ENCODE measurements at regions not wholly inside any gene's neighbourhood (a gene's known extent, or its start where the extent isn't known, plus 50 kb on each side); places are given as distances from the start of the nearest gene placed in this dataset.

DNA sequence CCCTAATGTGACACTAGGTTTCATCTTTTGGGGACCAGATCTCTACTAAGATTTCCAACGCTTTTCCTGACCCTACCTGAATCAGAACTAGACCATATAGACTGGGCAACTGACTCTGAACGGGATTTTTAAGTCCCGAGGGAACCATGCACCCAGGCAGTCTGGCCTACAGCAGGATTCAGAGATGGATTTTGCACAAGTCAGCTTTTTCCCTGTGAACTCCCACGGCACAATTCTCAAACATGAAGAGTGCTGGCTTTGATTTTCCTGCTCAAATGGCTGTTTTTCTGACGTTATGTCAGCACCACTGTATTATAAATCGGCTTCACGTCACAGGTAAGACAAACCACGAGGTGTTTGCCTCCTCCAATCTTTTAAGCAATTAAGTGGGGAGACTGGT lies 409.1 kb downstream of the TCERG1L start:
- DNase-seq (ENCODE audit: low read depth), result no peak

DNA sequence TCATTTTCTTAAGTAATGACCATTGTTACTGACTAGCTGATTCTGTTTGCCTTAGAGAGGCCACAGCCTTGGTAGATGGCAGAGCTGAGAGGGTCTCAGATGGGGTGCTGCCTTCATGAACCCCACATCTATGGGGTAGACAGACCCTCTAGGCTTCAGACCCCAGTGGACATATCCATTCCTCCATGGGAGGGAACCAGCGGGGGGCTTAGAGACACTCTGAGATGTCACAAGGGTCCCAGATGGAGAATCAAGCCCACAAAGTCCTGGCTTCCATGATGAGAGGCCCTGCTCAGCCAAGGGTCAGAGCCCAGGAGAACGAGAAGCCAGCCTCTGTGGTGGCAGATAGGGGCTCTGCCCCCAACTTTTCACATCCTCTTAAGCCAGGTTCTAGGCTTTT lies 408.6 kb downstream of the TCERG1L start:
- no peak for DNase-seq (ENCODE audit: low read depth)

DNA sequence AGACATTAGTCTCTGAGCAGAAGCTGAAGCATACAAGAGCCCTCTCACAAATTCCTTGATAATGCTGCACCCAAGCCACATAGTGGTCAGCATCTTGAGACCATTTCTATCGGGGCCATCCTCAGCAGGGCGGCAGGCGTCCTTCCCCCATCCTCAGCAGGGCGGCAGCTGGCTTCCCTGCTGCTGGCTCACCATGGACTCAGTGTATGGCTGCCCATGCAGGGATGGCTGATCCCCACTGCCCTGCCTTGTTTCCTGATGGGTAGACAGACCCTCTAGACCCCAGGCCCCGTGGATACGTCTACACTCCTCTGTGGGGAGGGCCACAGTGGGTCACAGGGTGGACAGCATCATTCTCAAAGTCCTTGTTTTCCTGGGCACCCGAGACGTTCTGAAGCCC lies 406.8 kb downstream of the TCERG1L start:
- DNase-seq (ENCODE audit: low read depth), result no peak

DNA sequence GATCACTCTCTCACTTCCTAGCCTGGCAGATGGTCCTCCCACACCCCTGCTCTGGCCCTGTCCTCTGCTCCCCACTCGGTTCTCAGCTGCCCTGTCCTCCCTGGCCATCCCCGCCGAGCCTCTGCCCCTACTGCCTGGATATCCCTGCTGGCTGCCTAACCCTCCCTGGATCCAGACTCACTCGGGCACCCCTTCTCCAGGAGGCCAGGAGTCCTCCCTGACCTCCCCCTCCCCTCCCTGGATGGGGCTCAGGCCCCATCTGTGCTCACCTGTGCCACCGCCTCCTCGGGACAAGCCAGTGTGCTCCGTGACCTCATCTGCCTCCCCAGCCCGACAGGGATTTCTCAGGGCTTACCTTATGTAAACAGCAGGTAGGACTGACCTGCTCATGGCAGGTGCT lies 406.1 kb downstream of the TCERG1L start:
- DNase-seq (ENCODE audit: low read depth), result no peak

DNA sequence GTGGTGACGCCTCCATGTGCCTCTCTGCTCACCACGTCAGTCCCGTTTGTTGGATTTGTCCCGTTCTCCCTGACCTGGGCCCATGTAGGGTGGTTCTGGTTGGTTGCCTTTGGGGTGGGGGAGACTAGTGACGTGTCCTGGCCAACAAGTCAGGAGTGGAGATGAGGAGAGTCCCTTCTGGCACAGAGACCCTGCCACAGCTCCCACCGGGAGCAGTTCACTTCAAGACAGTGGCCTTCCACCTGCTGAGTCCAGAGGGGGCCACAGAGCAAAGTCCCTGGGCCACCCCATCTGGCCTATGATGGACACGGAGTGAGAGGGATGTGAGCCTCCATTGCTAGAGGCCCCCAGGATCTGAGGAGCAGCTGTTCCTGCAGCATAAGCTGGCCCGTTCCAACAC lies 405.6 kb downstream of the TCERG1L start:
- DNase-seq (ENCODE audit: low read depth), result no peak

DNA sequence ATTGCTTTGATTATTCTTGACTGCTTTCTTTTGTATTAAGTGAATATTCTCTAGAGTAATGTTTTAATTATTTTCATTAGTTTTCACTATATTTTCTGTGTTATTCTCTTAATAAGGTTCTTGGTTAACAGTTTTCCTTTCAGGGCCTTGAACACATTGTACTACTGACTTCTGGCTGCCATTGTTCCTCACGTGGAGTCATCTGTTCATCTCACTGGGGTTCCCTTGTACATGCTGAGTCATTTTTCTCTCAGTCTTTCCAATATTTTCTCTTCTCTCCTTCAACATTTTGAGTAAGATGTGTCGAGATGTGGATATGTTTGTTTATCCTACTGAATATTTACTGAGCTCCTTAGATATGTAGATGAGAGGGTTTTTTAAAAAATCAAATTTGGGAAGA lies 400.7 kb downstream of the TCERG1L start:
- no peak for DNase-seq (ENCODE audit: low read depth)

DNA sequence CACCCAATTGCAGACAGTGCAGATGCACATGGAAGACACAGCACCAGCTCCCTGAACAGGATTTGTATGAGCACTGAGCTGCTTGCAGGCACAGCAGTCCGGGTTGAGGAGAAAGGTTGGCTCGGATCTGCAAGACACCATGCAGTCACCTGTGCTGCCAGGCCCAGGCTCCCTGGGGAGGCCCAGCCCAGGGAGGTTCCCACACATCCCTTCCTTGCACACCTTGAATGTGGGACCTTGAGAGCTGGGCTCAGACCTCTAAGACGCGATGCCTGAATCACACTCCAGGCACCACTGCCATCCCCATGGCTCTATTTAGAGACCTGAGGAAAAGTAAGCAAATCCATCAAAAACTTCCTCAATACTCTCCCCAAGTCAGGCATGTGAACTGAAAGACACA lies 397.7 kb downstream of the TCERG1L start:
- no peak for DNase-seq (ENCODE audit: low read depth)

DNA sequence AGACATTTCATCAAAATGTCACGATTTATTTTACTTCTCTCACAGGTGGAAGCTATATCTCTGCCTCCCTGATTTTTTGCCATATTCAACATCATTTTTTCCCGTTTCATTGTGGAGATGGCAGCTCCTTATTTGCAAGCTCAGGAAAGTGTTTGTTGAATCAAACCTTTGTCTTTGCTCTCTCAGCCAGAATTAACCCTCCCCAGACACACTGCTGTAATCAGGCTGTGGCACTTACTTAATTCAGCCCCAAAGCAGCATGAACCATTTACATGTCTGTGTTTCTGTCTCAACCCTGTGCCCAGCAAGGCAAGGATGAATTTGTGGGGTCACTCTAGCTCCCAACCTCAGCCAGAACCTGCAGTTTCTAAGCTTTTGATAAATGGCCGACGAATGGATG lies 397.2 kb downstream of the TCERG1L start:
- no peak for DNase-seq (ENCODE audit: low read depth)

DNA sequence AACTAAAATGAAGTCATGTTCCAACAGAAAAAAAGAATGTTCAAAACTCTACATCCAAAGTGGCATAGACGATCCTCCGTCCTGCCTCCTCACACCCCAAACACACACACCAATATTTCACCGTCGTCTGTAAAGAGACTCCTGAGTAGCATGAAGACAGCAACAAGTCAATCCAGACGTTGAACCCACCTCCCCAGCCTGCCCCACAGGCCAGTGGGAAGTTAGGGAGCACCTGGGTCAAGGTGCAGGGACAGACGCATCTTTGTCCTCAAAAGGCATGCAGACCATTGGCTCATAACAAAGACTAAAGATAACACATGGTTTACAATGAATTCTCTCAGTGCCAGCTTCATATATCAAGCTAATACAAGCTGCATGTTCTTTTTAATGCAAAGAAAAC lies 396.5 kb downstream of the TCERG1L start:
- DNase-seq (ENCODE audit: low read depth), result no peak

DNA sequence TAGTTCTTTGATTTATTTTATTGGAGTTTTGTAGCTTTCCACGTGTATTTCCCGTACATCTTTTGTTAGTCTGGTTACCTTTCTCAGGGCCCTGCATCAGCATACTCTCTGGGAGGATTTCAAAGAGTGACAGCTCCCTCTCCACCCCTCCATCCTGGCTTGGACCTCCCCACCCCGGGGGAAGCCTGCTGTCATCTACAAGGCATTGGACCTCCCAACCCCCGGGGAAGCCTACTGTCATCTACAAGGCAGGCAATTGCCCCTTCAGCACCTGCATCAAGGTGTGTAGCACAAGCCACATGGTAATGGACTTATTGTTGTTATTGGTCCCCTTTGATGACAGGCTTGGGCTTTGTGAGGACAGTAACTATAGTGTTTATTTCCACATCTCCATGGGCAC lies 390.1 kb downstream of the TCERG1L start:
- DNase-seq (ENCODE audit: low read depth), result no peak

DNA sequence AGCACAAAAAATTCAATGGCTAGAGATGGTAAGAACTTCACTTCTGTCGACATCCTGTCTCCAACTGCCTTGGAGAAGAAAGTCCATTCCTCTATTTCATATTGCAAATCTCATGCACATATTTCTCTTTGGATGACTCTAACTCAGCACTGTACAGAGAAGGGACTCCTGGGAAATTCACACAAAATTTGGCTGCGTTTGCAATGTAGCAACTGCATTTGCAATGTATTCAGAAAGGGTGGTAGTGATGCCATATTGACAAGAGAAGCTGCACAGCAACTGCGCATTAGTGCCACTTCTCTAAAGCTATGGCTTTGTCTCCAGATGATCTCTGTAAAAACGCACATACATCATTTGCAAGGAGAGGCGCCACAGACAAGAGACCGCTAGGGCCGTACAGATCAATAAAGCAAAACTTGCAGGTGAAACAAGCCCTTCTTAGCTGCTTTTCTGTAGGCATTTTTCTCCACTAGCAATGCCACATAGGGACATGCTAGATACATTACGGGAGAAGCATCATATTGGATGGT lies 389.5 kb downstream of the TCERG1L start:
- DNase-seq (ENCODE audit: low read depth), result no peak

DNA sequence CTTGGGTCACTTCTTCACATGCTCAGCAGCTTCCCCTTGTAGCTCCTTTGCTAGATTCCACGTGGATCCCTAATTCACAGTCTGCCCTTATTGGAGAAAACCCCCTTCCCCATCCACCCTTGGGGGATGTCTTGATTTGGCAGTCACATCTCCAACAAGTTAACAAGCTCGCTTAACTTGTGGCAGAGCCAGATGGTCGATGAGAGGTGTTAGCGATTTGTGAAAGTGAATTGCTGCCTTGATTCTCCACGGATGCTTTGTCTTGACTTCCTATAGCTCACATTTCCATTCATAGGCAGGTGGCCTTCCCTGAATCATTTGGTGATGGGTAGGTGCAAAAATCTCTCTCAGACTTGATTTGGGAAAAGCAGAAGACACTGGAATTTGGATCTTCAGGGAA lies 387.9 kb downstream of the TCERG1L start:
- DNase-seq (ENCODE audit: low read depth), result no peak

DNA sequence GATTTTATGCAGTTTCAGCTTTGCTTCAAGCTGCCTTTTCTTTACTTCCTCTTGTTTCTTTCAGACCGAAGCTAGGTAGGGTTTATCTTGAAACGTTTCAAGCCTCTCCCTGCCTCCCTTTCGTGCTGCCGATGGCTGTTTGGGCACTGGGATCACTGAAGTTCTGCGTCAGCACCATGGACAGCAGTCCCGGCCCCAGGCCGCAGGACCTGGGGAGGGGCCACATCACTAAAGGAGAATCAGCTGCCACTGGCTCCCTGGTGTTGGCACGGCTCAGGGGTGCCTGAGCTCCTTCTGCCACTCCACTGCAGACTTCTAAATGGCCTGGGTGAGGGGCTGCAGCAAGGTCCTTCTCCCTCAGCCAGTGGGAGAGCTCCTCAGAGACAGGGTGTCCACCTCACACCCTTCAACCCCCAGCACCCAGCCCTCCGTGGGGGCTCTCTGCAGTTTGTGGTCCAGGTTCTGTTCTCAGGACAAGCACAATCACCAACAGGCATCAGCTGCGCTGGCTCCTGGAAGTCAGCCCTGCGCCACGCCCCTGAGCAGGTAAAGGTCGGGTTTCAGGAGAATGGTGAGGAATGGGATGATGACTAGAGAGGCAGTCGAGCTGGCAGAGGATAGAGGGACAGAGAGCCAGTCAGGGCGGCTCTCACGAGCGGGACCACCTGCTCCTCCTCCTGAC lies 387.2 kb downstream of the TCERG1L start:
- no peak for DNase-seq (ENCODE audit: low read depth)

DNA sequence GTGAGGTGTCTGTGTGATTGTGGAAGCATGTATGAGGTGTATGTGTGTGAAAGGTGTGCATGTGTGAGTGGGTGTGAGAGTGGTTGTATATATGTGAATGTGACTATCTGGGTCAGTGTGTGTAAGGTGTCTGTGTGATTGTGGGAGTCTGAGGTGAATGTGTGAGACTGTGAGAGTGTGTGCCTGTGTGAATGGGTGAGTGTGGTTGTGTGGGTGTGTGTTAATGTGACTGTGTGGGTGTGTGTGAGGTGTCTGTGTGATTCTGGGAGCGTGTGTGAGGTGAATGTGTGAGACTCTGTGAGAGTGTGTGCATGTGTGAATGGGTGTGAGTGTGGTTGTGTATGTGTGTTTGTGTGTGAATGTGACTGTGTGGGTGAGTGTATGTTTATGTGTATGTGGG lies 385.1 kb downstream of the TCERG1L start:
- no peak for DNase-seq (ENCODE audit: low read depth)

DNA sequence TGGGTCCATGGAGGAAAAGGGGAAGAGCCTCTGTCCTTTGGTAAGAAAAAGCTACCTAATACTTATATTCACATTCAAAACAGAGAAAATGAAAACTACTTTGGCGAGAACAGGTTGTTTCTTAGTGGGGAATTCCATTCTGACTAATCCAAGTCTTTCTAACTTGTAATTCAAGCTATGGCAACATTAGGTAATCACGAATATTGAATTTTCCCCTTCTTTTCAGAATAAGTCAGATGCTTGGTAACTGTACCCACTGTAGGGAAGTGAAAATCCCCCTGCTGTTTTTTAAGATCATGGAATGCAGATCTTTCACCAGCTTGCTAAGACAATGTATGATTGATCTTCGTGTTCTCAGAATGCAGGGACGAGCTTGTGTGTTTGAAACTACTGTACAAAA lies 384.4 kb downstream of the TCERG1L start:
- no peak for DNase-seq (ENCODE audit: low read depth)

DNA sequence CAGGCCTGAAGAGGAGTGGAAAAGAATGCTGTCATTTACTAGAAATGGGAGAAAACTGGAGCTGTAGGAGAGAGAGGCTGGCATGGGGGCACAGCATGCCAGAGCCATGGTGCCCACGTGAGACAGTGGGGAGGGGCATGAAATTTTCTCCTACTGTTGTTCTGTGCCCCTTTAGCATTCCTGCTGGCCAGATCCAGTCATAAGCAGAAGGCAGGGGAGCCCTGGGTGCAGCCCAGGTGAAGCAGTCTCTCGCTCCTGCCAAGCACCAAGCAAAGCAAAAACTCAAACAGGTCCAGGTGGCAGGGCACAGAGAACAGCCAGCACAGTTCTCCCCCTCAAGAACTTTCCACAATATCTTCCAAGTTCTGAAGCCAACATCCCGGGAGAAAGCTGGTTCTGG lies 383.2 kb downstream of the TCERG1L start:
- DNase-seq (ENCODE audit: low read depth), result no peak

DNA sequence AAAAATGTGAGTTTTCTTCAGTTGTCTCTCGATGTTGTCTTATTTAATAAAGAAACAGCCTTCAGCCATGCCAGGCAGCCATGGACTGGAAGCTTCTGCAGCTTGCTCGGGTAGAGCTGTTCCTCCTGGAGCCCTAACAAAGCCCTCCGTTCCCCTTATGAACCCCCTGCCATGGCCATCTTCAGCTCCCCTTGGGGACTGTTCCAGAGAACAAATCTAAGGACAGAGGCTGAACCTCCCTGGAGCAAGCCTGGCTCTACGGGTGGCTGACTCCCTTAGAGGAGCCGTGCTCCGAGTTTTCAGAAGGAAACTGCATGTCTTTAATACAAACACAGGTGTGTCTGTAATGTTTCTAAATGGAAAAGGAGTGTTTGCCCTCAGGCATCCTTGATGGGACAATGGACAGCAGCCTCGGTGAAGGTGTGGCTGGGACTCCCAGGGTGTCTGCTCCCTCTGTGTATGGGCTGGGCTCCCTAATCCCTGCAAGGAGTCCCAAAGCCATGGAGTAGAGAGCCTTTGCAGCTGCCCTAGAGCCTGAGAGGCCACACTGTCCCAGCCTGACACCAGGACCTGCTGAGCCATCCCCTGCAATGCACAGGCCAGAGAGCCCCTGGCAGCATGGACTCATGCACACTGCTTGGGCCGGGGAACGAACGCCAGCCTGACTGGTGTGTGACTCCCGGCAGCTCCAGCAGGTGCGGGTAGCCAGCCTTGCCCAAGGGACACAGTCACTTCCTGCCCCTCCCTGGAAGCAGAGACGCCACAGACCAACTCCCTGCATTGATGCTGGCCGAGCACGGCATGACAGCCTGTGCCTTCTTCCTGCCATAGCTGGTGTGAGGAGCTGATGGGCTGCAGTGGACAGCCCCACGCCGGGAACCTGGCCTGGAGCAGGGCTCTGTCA lies 381.8 kb downstream of the TCERG1L start:
- DNase-seq (ENCODE audit: low read depth), result no peak

DNA sequence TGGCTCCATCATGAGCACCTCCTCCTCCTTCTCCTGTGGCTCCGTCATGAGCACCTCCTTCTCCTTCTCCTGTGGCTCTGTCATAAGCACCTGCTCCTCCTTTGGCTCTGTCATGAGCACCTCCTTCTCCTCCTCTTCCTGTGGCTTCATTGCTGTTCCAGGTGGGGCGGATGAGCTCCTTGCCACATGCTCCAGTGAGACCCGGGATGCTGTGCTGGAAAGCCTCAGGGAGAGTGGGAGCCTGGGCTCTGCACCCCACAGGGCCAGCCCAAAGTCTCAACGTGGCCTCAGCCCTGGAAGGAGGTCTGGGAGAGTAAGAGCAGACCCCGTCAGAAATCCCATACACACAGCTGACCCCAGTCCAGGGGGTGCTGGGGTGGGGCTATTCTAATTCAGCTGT lies 380.7 kb downstream of the TCERG1L start:
- no peak for DNase-seq (ENCODE audit: low read depth)

DNA sequence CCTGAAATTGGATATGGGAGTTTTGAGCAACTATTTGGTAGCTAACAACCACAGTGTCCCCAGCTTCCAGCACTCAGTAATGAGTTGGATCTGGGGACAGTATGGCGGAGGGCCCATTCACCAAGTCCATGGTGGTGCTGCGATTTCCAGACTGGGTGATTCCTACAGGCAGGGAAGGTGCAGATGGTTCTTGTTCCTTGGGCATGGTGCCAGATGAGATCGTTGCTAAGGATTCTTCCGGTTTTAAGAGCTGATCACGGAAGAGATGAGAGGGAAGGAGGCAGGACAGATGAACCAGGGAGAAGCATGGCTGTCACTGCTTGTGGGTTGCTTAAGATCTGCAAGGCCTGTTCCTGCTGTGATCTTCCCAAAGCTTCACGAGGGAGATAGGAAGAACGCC lies 380.3 kb downstream of the TCERG1L start:
- no peak for DNase-seq (ENCODE audit: low read depth)

DNA sequence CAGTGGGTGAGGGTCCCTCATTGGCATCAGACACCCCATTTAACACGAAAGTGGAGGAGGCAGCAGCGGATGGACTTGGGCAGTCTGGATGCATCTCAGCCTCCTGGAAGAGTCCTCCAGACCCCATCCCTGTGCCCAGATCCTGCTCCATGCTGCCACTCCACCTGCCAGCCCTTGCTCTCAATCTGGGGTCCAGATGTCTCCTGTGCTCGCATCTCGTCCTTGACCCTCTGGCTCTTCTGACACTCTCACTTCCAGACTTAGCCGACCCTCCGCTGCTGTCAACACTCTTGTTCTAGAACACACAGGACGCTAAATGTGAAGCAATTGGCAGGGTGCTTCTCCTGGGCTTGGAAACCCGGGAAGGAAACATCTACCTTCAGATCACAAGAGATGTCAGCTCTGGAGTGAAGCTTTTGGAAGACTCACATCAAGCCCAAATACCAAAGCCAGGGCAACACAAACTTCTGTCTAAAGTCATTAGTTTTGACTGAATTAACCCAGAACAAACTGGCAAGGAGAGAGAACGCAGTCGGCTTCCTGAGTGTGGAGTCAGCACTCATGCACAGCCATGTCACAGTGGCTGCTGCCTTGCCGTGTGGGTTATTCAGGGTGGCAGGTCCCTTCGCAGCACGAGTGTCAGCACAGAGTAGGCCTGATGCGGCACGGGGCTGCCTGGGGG lies 379.1 kb downstream of the TCERG1L start:
- no peak for DNase-seq (ENCODE audit: low read depth)

DNA sequence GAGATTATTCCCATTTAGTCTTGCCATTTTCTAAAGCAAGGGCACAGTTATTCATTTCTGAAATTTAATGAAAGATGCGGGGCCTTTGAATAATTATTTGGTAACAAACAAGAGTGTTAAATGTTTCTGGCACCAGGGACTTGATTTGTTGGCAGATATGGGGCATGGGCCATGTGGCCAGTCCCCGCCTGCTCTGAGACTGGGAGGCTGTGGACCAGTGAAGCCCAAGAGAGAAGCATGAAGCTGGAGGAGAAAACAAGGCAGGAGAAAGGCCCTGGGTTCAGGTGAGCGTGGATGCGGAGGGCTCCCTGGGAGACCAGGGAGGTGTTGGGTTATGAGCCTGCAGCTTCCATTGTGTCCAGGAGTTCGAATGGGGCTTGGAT lies 378.5 kb downstream of the TCERG1L start:
- DNase-seq (ENCODE audit: low read depth), result no peak

DNA sequence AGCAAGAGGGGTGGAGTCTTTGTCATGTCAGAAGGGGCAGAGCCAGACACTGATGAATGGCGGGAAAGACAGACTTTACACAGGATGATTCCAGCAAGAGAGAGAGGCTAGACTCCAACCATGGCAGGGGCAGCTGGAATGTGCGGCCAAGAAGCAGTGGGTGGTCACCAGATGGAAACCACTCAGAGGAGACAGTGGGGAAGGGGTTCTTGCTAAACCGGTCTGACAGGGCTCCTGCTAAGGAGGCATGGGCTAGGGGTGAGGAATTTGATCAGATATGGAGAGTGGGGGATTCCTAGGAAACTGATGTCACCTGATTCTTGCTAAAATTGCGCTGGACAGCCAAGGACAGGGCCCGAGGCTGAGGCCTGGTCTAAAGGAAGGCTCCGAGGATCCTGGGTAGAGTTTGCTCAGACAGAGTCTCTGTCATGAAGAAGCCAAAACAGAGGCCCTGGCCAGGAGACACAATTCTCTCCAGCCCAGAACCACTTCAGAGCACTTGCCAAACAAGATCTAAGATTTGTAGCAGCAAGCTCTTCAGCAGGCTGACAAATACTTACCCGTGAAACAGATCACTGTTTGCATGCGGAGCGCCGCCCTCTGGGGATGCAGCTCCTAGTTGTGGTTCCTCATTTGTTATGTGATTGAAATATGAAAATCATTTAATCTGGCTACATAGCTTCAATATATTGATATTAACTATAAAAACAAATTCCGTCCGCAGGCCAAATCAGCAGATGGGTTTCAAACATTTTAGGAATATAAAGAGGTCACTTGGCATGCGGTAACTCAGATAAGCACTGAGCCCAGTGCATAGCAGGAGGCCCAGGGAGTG lies 377.0 kb downstream of the TCERG1L start:
- DNase-seq (ENCODE audit: low read depth), result no peak

Measured in fibroblast of gingiva (primary cell).